GM12864 (cell line): ENCODE measurements at regions not wholly inside any gene's neighbourhood (a gene's known extent, or its start where the extent isn't known, plus 50 kb on each side); places are given as distances from the start of the nearest gene placed in this dataset.

Source experiments
- DNase-seq: peaks from one replicate; pipeline ENCODE4 v3.0.0-alpha.2; 2011; ENCODE audit warnings: low read depth
- H3K4me3 ChIP-seq: 2 replicates; pipeline ENCODE4 v1.5.1; 2011; ENCODE audit warnings: mild to moderate bottlenecking, low read depth, low read length, control low read depth
- TF ChIP-seq, protein P1 (sequence below): IDR thresholded peaks from 2 replicates; pipeline ENCODE4 v1.5.1; 2011; ENCODE audit warnings: low read depth, mild to moderate bottlenecking, moderate library complexity, low read length, control low read depth, inconsistent platforms; ENCODE audit errors: missing control alignments

DNA sequence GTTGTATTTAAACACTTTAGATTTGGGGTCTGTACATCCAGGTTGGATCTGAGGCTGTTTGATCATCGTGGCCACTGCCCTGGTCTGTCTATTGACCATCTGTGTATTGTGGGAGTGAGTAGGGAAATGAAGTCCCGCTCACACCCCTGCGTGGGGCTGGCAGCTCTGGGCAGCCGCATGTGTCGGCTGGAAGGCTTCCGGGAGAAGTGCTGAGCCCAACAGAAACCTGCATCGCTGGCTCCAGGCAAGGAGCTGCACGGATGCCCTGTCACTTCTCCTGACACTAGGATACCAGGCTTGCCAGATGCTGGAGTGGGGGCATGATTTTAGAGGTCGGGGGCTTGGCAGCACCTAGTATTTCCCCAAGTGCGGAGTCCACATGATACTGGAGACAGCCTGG is 93.6 kb downstream of the PHETA1 start:
- DNase-seq = no peak
- TF ChIP-seq, protein P1, sequence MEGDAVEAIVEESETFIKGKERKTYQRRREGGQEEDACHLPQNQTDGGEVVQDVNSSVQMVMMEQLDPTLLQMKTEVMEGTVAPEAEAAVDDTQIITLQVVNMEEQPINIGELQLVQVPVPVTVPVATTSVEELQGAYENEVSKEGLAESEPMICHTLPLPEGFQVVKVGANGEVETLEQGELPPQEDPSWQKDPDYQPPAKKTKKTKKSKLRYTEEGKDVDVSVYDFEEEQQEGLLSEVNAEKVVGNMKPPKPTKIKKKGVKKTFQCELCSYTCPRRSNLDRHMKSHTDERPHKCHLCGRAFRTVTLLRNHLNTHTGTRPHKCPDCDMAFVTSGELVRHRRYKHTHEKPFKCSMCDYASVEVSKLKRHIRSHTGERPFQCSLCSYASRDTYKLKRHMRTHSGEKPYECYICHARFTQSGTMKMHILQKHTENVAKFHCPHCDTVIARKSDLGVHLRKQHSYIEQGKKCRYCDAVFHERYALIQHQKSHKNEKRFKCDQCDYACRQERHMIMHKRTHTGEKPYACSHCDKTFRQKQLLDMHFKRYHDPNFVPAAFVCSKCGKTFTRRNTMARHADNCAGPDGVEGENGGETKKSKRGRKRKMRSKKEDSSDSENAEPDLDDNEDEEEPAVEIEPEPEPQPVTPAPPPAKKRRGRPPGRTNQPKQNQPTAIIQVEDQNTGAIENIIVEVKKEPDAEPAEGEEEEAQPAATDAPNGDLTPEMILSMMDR = no peak
- no peak overlapping the region for H3K4me3 ChIP-seq

DNA sequence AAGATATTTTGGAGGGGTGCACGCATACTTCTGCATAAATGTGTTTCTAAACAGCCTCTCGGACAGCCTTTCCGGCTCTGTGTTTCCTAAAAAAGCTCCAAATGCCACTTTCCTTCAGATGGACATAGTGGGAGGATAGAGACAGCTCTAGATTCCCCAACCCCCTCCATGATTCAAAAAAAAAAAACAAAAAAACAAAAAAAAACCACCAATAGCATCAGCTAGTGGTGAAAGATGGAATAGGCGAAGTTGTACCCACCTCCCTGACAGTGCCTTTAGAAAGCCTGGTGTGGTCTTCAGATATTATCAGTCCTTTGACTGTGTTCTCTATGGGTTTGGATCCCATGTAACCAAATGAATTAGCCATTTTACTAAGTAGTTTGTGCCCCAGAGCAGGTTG is 94.1 kb downstream of the PHETA1 start:
- TF ChIP-seq, protein P1 = peak; percentile 63
- no peak overlapping the region for H3K4me3 ChIP-seq
- no peak for DNase-seq

- H3K4me3 ChIP-seq = no peak overlapping the region
- TF ChIP-seq, protein P1 = peak; percentile 32
- no peak for DNase-seq
Observed at GRCh38 chr12:111271674-111272418, 97.0 kb downstream of the PHETA1 start.

DNA sequence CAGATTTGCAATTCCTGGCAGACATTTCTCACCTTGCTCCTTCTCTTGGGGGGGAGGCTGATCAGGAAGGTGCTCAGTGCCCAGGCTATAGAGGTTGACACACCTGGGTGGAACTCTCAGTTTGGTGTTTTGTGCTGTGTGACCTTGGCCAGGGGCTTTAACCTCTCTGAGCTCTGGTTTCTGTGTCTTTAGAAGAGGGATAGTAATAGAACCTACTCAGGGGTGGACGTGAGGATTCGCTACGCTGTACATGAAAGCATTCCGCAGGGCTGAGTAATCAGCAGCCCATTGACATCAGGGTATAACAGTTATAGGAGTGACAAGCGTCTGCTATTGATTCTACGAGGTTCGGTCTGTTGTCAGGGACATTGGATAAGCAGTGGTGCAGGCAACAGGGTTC is 98.1 kb downstream of the PHETA1 start:
- DNase-seq = no peak

DNA sequence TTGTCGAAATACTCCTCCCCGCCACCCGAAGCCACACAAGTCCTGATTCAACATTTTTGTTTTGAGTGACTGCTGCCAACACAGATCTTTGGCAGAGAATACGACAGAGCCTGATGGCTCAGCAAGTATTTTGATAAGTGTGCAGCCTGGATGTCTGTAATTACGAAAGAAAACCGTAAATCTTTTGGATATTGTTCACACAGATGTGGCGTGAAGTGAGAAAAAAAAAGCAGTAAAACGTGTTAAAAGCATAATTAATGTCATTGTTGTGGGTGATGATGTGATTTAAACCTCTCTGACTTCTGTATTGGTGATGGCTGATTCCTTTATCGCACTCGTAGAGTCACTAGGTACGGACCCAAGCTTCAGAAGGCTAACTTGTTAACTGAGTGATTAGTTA is 98.7 kb downstream of the PHETA1 start:
- TF ChIP-seq, protein P1 = no peak
- no peak overlapping the region for H3K4me3 ChIP-seq

More for the DNA sequence above, 98.1 kb downstream of the PHETA1 start:
- no peak overlapping the region for H3K4me3 ChIP-seq
- TF ChIP-seq, protein P1 = no peak

GRCh38 chr12:111269718-111270117 is 99.2 kb downstream of the PHETA1 start:
- TF ChIP-seq, protein P1 = no peak
- no peak for DNase-seq
- H3K4me3 ChIP-seq = no peak overlapping the region

More for the DNA sequence above, 98.7 kb downstream of the PHETA1 start:
- DNase-seq = no peak
